ENCODE measurements at regions not wholly inside any gene's neighbourhood (a gene's known extent, or its start where the extent isn't known, plus 50 kb on each side); places are given as distances from the start of the nearest gene placed in this dataset.

DNA sequence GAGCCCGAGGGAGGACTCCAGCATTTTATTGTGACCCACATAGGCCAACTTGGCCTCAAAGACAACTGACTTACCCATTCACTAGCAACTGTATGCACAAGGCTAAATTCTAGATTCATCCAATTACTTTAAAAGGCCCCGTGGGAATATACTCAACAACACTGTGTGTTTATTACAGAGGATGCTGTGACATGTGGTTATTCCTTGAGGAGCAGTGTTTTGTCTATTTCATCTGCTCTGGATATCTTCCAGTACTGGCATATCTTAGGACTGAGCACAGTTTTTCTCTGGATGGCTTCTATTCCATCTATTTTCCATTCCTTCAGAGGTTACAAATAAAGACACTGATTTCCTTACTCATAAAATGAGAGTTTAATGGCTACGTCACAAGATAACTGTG, 87.2 kb upstream of the KRAS start:
- Histone ChIP-seq H3K9me3 (ENCODE audit: insufficient read depth, low read depth, low read length) (no peaks in the 10 kb centered on the region), H3K9me2 (replicated peaks; ENCODE audit: low read depth, low read length) (no peaks in the 10 kb centered on the region), H3F3A (ENCODE audit: low read depth) (no peaks in the 10 kb centered on the region), H3K27me3 (ENCODE audit: insufficient read depth, low read length, poor library complexity, severe bottlenecking) (no peaks in the 10 kb centered on the region), H2AFZ (ENCODE audit: low read length) (no peak overlapping the region), H3K4me3 (ENCODE audit: low read length, poor library complexity, severe bottlenecking) (no peak overlapping the region), H3K4me2 (ENCODE audit: low read depth, low read length, poor library complexity, severe bottlenecking) (no peak overlapping the region), H4K20me1 (ENCODE audit: insufficient read depth, low read length, poor library complexity, severe bottlenecking) (no peaks in the 10 kb centered on the region), H3K36me3 (ENCODE audit: insufficient read depth, low read length) (no peaks in the 10 kb centered on the region), H3K4me1 (ENCODE audit: insufficient read depth, low read length, poor library complexity, severe bottlenecking) (no peaks in the 10 kb centered on the region), H3K9ac (ENCODE audit: low read depth, low read length, poor library complexity, severe bottlenecking) (no peak overlapping the region), H3K79me2 (ENCODE audit: insufficient read depth, low read length) (no peaks in the 10 kb centered on the region)
- no peak for TF ChIP-seq EZH2phosphoT487 (IDR thresholded peaks at IDR 0.05; ENCODE audit: borderline replicate concordance)
- TF ChIP-seq, protein P1, sequence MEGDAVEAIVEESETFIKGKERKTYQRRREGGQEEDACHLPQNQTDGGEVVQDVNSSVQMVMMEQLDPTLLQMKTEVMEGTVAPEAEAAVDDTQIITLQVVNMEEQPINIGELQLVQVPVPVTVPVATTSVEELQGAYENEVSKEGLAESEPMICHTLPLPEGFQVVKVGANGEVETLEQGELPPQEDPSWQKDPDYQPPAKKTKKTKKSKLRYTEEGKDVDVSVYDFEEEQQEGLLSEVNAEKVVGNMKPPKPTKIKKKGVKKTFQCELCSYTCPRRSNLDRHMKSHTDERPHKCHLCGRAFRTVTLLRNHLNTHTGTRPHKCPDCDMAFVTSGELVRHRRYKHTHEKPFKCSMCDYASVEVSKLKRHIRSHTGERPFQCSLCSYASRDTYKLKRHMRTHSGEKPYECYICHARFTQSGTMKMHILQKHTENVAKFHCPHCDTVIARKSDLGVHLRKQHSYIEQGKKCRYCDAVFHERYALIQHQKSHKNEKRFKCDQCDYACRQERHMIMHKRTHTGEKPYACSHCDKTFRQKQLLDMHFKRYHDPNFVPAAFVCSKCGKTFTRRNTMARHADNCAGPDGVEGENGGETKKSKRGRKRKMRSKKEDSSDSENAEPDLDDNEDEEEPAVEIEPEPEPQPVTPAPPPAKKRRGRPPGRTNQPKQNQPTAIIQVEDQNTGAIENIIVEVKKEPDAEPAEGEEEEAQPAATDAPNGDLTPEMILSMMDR (conservative IDR thresholded peaks at IDR 0.05; ENCODE audit: low read length), result no peak

DNA sequence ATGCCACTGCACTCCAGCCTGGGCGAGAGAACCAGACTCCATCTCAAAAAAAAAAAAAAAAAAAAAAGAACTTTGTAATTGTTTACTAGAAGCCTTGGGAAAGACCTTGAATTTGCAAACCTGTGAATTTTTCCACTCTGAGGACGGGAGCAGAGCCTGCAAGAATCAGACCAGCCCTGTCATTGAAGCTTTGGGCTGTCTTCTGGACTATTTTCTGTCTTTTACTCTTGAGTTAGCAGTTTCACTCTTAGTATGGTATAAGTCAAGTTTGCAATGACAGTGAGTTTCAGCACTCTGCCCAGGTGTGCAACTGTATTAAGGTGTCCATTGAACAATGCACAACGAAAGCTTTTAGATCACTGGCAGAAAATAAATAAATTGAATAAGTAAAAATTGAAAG, 81.4 kb upstream of the KRAS start:
- Histone ChIP-seq H3K4me1 (ENCODE audit: insufficient read depth, low read length, poor library complexity, severe bottlenecking) (no peaks in the 10 kb centered on the region), H3K9ac (ENCODE audit: low read depth, low read length, poor library complexity, severe bottlenecking) (no peak overlapping the region), H3K36me3 (ENCODE audit: insufficient read depth, low read length) (no peaks in the 10 kb centered on the region), H3K4me3 (ENCODE audit: low read length, poor library complexity, severe bottlenecking) (no peak overlapping the region), H3K79me2 (ENCODE audit: insufficient read depth, low read length) (no peaks in the 10 kb centered on the region), H3K9me2 (replicated peaks; ENCODE audit: low read depth, low read length) (no peaks in the 10 kb centered on the region), H3K4me2 (ENCODE audit: low read depth, low read length, poor library complexity, severe bottlenecking) (no peak overlapping the region), H2AFZ (ENCODE audit: low read length) (0 out of 2 replicates have a peak overlapping the region, but pooled peaks have one; percentile 27), H3F3A (ENCODE audit: low read depth) (no peaks in the 10 kb centered on the region; the same call in 1 of the 2 replicates), H3K27me3 (ENCODE audit: insufficient read depth, low read length, poor library complexity, severe bottlenecking) (no peaks in the 10 kb centered on the region), H4K20me1 (ENCODE audit: insufficient read depth, low read length, poor library complexity, severe bottlenecking) (no peaks in the 10 kb centered on the region), H3K9me3 (ENCODE audit: insufficient read depth, low read depth, low read length) (no peaks in the 10 kb centered on the region)
- TF ChIP-seq, protein P1 (conservative IDR thresholded peaks at IDR 0.05; ENCODE audit: low read length), result no peak
- TF ChIP-seq EZH2phosphoT487 (IDR thresholded peaks at IDR 0.05; ENCODE audit: borderline replicate concordance), result no peak

DNA sequence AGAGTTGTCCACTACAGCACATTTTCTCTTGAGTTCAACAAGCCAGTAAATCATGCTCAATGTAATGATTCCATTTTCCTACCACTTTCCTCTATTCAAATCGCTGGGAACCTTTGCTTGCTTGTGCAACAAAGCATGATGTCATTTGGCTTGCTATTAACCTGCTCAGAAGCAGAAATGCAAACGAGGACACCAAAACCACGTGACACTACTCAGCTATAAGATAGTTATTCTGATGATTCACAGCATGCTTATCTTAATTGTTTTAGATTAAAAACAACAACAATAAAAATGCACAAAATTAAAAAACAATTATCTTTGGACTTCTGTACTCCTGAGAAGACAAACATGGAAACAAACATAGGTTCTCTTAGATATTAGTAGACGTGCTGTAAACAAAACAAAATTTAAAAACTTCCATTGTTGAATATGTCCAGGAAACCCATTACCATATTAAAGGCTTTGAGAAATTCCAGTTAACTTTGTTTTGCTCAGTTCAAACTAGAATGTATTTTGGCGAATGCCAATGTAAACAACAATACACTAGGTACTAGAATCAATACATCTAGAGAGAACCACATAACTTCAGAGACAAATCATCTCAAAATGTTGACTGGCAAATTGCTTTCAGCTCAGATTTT, 77.5 kb upstream of the KRAS start:
- Histone ChIP-seq H3K9me3 (ENCODE audit: insufficient read depth, low read depth, low read length) (no peaks in the 10 kb centered on the region), H3K79me2 (ENCODE audit: insufficient read depth, low read length) (no peaks in the 10 kb centered on the region), H3K4me1 (ENCODE audit: insufficient read depth, low read length, poor library complexity, severe bottlenecking) (peaks cover 12% of the 10 kb centered on the region), H3K27me3 (ENCODE audit: insufficient read depth, low read length, poor library complexity, severe bottlenecking) (no peaks in the 10 kb centered on the region), H3F3A (ENCODE audit: low read depth) (no peaks in the 10 kb centered on the region; the same call in 1 of the 2 replicates), H3K9ac (ENCODE audit: low read depth, low read length, poor library complexity, severe bottlenecking) (no peak overlapping the region), H3K4me3 (ENCODE audit: low read length, poor library complexity, severe bottlenecking) (no peak overlapping the region), H3K4me2 (ENCODE audit: low read depth, low read length, poor library complexity, severe bottlenecking) (no peak overlapping the region), H4K20me1 (ENCODE audit: insufficient read depth, low read length, poor library complexity, severe bottlenecking) (no peaks in the 10 kb centered on the region), H3K9me2 (replicated peaks; ENCODE audit: low read depth, low read length) (no peaks in the 10 kb centered on the region), H2AFZ (ENCODE audit: low read length) (no peak overlapping the region), H3K36me3 (ENCODE audit: insufficient read depth, low read length) (no peaks in the 10 kb centered on the region)
- TF ChIP-seq EZH2phosphoT487 (IDR thresholded peaks at IDR 0.05; ENCODE audit: borderline replicate concordance), result no peak
- TF ChIP-seq, protein P1 (conservative IDR thresholded peaks at IDR 0.05; ENCODE audit: low read length), result no peak
